ENCODE measurements at regions not wholly inside any gene's neighbourhood (a gene's known extent, or its start where the extent isn't known, plus 50 kb on each side); places are given as distances from the start of the nearest gene placed in this dataset.

DNA sequence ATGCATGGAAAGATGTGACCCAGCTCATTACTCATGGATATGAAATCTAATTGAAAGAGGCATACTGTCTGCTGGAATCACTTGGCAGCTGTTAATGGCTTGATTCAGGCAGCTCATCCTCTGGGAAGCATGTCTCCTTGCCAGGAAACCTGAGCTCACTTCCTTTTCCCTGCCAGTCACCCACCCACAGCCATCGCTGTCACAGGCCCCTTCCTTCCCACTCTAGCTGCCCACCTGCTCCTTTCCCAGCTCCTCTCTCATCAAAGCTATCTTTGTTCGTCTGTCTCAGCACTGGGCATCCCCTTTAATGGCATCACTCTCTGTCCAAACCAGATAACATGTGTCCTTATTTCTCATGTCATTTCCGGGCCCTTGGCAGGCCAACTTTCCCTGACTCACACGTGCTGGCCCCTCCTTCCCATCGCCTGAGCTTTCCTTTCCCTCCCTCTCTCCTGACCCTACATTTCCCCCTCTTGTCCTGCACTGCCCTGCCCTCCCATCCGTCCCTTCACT lies 721.9 kb downstream of the TNS3 start:
- no peak for DNase-seq

- DNase-seq, result no peak
Observed at GRCh38 chr7:46855851-46856250, 726.1 kb downstream of the TNS3 start.

DNA sequence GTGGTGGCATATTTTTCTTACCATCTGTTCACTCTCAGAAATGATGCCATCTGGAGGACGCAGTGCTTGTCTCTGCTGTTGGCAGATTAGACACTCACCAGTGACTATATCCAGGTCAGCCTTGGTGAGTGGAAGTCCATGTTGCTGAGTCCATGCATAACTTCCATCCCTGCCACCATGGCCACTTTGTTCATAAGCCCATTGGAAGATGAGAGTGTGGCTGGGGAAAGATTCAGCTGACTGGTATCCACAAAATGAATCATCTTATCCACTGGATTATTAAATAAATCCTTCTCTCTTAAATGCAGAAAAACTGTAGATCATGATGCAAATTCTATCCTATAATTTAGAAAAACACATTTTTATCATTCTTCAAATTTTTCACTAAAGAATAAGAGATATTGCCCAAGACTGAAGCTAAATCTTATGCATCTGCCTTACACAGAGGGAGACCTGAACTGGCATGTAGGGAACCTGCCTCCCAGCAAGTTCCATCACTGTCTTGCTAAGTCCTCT lies 726.9 kb downstream of the TNS3 start:
- no peak for DNase-seq

DNA sequence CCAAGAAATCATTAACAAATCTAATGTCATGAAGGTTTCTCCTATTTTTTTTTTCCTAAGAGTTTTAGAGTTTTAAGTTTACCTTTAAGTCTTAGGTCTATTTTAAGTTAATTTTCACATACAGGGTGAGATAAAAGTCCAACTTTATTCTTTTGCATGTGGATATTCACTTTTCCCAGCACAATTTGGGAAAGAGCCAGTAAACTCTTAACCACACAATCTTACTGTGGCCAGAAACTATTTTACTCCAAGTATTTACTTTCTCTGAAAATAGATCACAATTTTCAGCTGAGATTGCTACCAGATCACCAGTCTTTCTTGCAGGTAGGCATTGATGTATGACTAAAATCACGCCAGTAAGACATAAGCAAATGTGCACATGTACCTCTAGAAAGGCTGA lies 728.5 kb downstream of the TNS3 start:
- DNase-seq, result no peak

DNA sequence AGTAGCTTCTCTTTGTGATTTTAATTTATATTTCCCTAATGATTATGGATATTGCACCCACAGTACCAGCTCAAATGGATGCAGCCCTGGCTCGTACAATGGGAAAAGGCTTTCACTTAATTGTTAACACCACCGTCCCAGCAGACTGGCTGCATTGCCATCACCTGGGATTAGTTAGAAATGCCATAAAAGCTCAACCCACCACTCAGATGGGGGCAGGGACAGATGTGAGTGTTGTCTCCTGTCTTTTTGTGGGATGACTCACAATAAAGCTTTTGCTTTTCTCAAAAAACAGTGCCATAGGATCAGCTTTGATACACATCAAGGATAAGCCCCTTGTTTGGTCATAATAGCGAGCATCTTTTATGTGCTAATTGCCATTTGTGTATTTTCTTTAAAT lies 729.1 kb downstream of the TNS3 start:
- DNase-seq, result no peak

DNA sequence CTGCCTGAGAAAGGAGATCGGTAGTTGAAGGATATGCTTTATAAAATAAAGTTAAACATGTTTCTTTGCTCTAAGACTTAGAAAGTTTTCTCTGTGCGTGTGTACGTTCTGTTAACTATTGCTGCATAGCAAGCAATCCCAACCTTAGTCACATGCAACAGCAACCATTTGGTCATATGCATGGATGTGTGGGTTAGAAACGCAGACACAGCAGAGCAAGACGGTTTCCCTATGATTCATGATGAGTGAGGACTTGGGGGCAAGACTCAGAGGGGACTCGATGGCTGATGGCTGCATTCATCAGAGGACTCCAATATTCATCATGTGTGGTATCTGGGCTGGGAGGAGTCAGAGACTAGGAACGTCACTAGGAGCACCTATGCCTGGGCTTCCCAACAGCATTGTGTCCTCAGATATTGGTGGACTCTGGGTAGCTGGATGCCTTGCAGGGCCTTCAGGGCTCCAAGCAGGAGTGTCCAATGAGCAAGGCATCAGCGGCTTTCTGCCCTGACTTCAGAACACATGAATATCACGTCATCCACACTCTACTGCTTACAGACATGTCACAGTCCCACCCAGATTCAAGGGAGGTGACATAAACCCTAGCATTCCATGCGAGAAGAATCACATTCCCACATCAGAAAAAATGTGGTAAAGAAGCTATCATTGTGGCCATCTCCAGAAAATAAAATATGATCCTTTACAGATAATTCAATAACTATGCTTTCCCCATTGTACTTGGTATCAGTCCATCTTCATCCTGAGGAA lies 731.2 kb downstream of the TNS3 start:
- DNase-seq, result no peak

DNA sequence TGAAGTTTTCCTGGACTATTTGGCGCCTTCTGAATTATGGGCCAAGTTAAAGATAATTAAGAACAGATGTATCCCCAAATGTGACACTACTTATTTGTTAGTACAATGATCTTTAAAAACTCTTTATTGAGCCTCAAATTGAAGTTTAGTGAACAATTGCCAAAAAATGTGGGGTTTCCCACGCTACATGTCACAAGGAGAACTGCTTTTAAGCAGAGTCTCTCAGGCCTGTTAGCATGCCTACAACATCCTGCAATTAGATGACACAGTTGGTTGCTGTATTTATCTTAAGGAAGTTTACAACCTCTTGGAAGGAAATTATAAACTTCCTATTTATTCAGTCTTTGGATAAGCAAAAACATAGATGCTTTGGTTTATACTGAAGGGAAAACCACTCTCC lies 733.0 kb downstream of the TNS3 start:
- DNase-seq, result no peak

DNA sequence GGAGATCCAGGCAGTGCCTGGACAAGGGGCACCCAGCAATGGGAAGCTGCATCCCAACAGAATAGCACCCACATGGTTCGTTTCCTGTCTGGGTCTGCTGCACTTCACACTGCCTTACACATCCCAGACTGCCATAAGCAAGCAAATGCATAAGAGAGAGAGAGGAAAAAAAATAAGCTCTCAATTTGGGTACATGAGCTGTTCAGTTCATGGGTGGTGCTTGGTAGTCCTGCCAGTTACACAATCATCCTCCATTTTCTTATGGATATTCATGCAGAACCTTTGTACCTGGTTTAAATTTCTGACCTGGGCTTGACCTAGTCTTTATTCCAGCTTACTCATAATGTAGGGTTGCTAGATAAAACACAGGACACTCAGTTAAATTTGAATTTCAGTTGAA lies 733.6 kb downstream of the TNS3 start:
- DNase-seq, result no peak

DNA sequence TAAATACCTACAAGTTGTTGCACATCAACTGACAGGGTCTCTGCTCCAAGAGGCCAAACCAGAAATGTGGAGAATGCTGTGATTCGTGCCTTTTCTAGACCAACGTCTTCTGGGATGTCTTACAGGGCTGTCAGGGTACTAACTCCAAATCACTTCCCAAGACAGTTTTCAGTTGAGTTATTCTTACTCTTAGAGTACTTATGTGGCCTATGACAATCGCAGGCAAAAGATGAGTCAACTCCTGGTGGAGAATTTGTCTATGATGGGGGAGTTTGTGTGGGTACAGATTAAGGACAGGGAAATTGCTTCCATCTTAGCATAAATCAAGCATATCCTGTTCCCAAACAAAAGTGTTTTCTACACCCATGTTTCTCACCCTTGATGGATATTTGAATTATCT lies 734.8 kb downstream of the TNS3 start:
- no peak for DNase-seq

DNA sequence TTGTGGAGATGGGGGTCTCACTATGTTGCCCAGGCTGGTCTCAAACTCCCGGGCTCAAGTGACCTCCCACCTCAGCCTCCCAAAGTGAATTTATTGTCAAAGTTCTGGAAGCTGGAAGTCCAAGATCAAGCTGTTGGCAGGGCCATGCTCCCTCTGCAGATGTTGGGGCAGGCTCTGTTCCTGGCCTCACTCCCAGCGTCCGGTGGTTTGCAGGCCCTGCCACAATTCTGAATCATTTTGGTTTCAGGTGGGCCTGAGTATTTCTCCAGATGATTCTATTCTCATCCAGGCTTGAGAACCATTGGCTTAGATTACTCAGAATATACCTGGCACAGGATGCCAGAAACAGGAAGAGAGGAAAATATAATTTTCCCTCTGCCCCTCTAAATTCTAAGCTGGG lies 737.4 kb downstream of the TNS3 start:
- DNase-seq, result no peak

GRCh38 chr7:46841248-46841647 lies 740.7 kb downstream of the TNS3 start:
- DNase-seq, result no peak

DNA sequence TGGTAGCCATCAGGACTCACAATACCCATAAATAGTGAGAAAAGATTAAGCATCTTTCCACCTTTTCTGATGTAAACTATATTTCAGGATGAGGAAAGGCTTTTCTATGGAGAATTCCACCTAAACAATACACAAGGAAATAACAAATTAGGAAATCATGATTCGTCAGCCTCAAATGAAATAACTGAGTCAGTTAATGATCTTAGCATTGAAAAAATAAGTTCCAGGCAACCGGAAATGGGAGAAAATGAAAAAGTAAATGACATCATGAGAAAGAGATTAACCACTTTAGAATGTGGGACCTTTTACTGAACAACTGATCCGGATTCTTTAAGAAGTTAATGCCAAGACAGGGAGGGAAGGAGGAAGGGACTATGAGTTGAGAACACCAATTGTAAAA lies 742.3 kb downstream of the TNS3 start:
- no peak for DNase-seq

GRCh38 chr7:46838463-46838862 lies 743.4 kb downstream of the TNS3 start:
- no peak for DNase-seq

GRCh38 chr7:46835556-46835955 lies 746.4 kb downstream of the TNS3 start:
- no peak for DNase-seq

DNA sequence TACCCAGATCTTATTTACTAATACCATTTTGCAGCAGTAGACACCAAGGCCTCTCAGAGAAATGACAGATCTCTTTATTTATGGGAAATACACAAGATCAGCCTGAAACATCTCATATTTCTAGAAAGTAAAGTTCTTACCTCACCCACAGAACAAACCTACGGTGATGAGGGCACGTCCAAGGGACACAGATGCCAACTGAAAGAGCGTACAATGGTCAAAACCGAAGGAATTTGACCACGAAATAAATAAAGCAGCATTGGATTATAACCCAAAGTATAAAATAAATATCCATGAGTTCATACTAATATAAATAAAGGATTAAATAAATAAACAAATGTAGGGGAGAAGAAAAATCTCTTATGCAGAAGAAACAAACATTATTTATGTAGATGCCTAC lies 747.0 kb downstream of the TNS3 start:
- no peak for DNase-seq

- no peak for DNase-seq
Observed at GRCh38 chr7:46833197-46833596, 748.7 kb downstream of the TNS3 start.

DNA sequence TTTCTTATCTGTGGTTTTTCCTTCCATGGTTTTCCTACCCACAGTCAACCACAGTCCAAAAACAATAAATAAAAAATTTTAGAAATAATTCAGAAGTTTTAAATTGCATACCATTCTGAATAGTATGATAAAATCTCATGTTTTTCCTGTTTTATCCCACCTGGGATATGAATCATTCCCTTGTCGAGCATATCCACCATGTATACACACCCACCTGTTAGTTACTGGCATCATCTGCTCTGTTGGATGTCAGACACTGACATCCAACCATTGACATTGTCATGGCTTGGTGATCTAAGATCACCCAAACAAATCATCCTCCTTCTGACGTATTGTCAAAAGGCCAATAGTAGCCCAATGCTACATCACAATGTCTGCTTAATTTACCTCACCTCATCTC lies 749.8 kb downstream of the TNS3 start:
- no peak for DNase-seq

DNA sequence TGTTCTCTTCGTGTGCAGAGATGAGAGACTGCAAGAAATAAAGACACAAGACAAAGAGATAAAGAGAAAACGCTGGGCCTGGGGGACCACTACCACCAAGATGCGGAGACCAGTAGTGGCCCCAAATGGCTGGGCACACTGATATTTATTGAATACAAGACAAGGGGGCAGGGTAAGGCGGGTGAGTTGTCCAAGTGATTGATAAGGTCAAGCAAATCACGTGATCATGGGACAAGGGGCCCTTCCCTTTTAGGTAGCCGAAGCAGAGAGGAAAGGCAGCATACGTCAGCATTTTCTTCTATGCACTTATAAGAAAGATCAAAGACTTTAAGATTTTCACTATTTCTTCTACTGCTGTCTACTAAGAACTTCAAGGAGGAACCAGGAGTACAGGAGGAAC lies 762.1 kb downstream of the TNS3 start:
- DNase-seq, result no peak

DNA sequence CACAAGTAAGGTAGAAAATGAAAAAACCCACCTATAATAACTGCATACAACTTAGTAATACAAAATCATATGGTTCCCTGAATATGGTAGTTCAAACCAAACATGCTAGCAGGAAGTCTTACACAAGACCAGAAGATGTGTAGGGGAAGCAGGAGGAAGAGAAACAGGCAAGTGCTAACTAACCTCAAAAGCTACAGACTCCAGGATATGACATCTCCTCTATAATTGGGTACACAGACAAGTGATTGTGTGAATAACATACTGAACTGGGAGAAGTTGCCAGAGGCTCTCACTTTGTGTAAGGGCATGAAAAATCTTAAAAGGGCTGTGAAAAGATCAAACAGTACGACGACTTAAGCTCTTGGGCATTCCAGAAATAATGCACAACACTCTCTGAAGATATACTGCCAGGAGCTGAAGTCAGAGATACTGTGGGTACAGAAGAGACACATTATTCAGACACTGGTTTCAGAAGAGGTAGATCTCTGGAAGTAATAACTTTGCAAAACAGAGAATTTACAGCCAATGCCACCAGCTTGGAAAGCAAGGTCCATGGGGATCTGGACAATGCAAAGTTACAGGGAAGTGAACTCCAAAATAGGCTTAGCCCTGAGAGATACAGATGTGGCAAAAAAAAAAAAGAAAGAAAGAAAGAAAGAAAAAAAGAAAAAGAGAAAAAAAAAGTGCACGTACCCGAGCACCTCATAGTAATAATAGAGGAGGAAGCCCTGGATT lies 767.2 kb downstream of the TNS3 start:
- DNase-seq, result no peak

DNA sequence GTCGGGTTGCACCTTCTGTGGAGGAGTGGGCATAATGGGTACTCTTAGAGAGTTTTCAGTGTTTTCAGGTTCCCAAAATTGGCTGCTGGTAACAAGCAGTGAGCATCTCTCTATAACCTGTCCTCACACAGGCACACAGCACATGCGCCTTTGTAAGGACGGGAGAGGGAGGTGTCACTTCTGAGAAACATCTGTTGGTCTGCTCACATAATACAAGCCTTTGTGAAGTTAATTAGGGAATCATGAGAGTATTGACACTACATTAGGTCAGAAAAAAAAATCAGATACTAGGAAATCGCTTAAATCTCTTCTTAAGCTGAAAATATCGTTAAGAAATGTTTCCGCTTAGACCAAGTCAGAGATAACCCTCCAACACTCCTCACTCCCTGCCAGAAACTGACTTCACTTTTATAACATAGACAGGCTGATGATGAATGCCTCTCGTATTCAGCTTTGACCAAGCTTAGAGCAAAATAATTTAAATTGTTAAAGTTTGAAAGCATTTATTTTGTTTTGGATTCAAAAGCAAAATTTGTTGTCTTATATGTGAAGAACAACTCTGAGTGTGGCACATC lies 769.7 kb downstream of the TNS3 start:
- no peak for DNase-seq

DNA sequence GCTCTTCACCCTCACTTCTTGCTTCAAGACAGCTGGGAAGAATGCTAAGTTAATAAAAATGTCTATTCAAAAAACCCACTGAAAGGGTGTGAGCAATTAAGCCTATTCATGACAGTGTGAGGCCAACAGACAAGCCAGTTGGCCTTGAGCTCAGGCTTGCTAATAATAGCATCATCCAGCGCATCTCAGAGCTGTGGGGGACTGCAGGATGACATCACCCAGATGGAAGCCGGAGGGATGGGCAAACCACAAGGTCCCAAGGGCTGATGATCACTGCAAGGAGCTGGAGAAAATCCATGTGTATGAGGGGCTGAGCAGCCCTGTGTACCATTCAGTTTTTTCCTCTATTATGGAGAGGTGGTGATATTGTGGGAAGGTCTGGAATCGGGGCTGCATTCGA lies 770.4 kb downstream of the TNS3 start:
- DNase-seq, result no peak

- no peak for DNase-seq
Observed at GRCh38 chr7:46810986-46811385, 770.9 kb downstream of the TNS3 start.

- no peak for DNase-seq
Observed at GRCh38 chr7:46809886-46810285, 772.0 kb downstream of the TNS3 start.

- DNase-seq, result no peak
Observed at GRCh38 chr7:46806856-46807255, 775.1 kb downstream of the TNS3 start.
